H1 (cell line): ENCODE measurements at regions not wholly inside any gene's neighbourhood (a gene's known extent, or its start where the extent isn't known, plus 50 kb on each side); places are given as distances from the start of the nearest gene placed in this dataset.

ENCODE experiments used
- ATF2 ChIP-seq: IDR thresholded peaks from 2 replicates; pipeline ENCODE4 v1.6.1; 2012; ENCODE audit warnings: low read length, inconsistent platforms
- BRCA1 ChIP-seq: IDR thresholded peaks from 2 replicates; pipeline ENCODE4 v1.6.1; 2012; ENCODE audit warnings: low read depth, low read length, improper control_type of control experiment
- CHD2 ChIP-seq: IDR thresholded peaks from 2 replicates; pipeline ENCODE4 v1.6.1; 2012; ENCODE audit warnings: low read length, improper control_type of control experiment
- JUN ChIP-seq: IDR thresholded peaks from 2 replicates; pipeline ENCODE4 v1.6.1; 2011; ENCODE audit warnings: low read depth, mild to moderate bottlenecking, improper control_type of control experiment, low read length
- POLR2A ChIP-seq, 2 experiments: IDR thresholded peaks; 1 replicate in 1 of 2; 2 replicates in 1 of 2; pipeline ENCODE4 v1.6.1; 2011; ENCODE audit warnings: low read depth in 2 of 2, low read length in 2 of 2, mild to moderate bottlenecking in 2 of 2; ENCODE audit errors: control extremely low read depth in 1 of 2
- RBBP5 ChIP-seq: IDR thresholded peaks from 2 replicates; pipeline ENCODE4 v1.7.1; 2012; ENCODE audit warnings: low read depth, mild to moderate bottlenecking, inconsistent platforms, low read length, moderate library complexity, borderline replicate concordance
- SIRT6 ChIP-seq: IDR thresholded peaks from one replicate; pipeline ENCODE4 v1.7.1; 2012; ENCODE audit warnings: low read length, inconsistent platforms
- SP2 ChIP-seq: IDR thresholded peaks from 2 replicates; pipeline ENCODE4 v1.6.1; 2012; ENCODE audit warnings: mild to moderate bottlenecking, low read length, inconsistent platforms
- SUZ12 ChIP-seq: fragments of 200-600 bp; sonication (generic); IDR thresholded peaks from 2 replicates; pipeline ENCODE4 v1.6.1; 2012; ENCODE audit warnings: mild to moderate bottlenecking, inconsistent platforms, low read length, moderate library complexity, mixed read lengths
- YY1 ChIP-seq: IDR thresholded peaks from 2 replicates; pipeline ENCODE4 v1.6.1; 2011; ENCODE audit warnings: low read depth, mild to moderate bottlenecking, low read length
- TF ChIP-seq, protein P1 (sequence below): fragments of 300-600 bp; sonication (generic); IDR thresholded peaks from 2 replicates; pipeline ENCODE4 v1.7.1; 2012; ENCODE audit warnings: low read length, moderate library complexity, mild to moderate bottlenecking, inconsistent platforms; ENCODE audit not compliant: insufficient replicate concordance

- TF ChIP-seq, protein P1, sequence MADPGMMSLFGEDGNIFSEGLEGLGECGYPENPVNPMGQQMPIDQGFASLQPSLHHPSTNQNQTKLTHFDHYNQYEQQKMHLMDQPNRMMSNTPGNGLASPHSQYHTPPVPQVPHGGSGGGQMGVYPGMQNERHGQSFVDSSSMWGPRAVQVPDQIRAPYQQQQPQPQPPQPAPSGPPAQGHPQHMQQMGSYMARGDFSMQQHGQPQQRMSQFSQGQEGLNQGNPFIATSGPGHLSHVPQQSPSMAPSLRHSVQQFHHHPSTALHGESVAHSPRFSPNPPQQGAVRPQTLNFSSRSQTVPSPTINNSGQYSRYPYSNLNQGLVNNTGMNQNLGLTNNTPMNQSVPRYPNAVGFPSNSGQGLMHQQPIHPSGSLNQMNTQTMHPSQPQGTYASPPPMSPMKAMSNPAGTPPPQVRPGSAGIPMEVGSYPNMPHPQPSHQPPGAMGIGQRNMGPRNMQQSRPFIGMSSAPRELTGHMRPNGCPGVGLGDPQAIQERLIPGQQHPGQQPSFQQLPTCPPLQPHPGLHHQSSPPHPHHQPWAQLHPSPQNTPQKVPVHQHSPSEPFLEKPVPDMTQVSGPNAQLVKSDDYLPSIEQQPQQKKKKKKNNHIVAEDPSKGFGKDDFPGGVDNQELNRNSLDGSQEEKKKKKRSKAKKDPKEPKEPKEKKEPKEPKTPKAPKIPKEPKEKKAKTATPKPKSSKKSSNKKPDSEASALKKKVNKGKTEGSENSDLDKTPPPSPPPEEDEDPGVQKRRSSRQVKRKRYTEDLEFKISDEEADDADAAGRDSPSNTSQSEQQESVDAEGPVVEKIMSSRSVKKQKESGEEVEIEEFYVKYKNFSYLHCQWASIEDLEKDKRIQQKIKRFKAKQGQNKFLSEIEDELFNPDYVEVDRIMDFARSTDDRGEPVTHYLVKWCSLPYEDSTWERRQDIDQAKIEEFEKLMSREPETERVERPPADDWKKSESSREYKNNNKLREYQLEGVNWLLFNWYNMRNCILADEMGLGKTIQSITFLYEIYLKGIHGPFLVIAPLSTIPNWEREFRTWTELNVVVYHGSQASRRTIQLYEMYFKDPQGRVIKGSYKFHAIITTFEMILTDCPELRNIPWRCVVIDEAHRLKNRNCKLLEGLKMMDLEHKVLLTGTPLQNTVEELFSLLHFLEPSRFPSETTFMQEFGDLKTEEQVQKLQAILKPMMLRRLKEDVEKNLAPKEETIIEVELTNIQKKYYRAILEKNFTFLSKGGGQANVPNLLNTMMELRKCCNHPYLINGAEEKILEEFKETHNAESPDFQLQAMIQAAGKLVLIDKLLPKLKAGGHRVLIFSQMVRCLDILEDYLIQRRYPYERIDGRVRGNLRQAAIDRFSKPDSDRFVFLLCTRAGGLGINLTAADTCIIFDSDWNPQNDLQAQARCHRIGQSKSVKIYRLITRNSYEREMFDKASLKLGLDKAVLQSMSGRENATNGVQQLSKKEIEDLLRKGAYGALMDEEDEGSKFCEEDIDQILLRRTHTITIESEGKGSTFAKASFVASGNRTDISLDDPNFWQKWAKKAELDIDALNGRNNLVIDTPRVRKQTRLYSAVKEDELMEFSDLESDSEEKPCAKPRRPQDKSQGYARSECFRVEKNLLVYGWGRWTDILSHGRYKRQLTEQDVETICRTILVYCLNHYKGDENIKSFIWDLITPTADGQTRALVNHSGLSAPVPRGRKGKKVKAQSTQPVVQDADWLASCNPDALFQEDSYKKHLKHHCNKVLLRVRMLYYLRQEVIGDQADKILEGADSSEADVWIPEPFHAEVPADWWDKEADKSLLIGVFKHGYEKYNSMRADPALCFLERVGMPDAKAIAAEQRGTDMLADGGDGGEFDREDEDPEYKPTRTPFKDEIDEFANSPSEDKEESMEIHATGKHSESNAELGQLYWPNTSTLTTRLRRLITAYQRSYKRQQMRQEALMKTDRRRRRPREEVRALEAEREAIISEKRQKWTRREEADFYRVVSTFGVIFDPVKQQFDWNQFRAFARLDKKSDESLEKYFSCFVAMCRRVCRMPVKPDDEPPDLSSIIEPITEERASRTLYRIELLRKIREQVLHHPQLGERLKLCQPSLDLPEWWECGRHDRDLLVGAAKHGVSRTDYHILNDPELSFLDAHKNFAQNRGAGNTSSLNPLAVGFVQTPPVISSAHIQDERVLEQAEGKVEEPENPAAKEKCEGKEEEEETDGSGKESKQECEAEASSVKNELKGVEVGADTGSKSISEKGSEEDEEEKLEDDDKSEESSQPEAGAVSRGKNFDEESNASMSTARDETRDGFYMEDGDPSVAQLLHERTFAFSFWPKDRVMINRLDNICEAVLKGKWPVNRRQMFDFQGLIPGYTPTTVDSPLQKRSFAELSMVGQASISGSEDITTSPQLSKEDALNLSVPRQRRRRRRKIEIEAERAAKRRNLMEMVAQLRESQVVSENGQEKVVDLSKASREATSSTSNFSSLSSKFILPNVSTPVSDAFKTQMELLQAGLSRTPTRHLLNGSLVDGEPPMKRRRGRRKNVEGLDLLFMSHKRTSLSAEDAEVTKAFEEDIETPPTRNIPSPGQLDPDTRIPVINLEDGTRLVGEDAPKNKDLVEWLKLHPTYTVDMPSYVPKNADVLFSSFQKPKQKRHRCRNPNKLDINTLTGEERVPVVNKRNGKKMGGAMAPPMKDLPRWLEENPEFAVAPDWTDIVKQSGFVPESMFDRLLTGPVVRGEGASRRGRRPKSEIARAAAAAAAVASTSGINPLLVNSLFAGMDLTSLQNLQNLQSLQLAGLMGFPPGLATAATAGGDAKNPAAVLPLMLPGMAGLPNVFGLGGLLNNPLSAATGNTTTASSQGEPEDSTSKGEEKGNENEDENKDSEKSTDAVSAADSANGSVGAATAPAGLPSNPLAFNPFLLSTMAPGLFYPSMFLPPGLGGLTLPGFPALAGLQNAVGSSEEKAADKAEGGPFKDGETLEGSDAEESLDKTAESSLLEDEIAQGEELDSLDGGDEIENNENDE, result no peak
- TF ChIP-seq YY1 (no peak), ATF2 (no peak), SUZ12 (no peak), SIRT6 (no peak), SP2 (no peak), BRCA1 (no peak), POLR2A (IDR thresholded peaks at IDR 0.05; ENCODE audit: control extremely low read depth in 1 of 2, low read depth in 2 of 2, low read length in 2 of 2) (no peak), RBBP5 (no peak), JUN (no peak), CHD2 (no peak)
Measured at GRCh38 chr6:72552938-72553337, 68.9 kb upstream of the KCNQ5 start (continued).
